GM21723 (cell line): ENCODE measurements at regions not wholly inside any gene's neighbourhood (a gene's known extent, or its start where the extent isn't known, plus 50 kb on each side); places are given as distances from the start of the nearest gene placed in this dataset.

Experiments
- ATAC-seq: cut with Tn5 transposase; IDR thresholded peaks from one replicate; pipeline ENCODE4 v1.9.1; 2021; ENCODE audit warnings: mild to moderate bottlenecking, moderate library complexity; ENCODE audit not compliant: unreplicated experiment

- ATAC-seq: no peak
These were observed 191.9 kb upstream of the PREP start for GRCh38 chr6:105594821-105595220.

- ATAC-seq: no peak
These were observed 191.2 kb upstream of the PREP start for GRCh38 chr6:105593805-105594671.

- ATAC-seq: no peak
These were observed 190.3 kb upstream of the PREP start for GRCh38 chr6:105593056-105593690.

GRCh38 chr6:105592329-105592728 lies 189.4 kb upstream of the PREP start:
- no peak for ATAC-seq

GRCh38 chr6:105591053-105591452 lies 188.2 kb upstream of the PREP start:
- peak; percentile 96 for ATAC-seq

- no peak for ATAC-seq
These were observed 185.3 kb upstream of the PREP start for GRCh38 chr6:105588123-105588710.

GRCh38 chr6:105587349-105588122 lies 184.7 kb upstream of the PREP start:
- ATAC-seq: no peak

- no peak for ATAC-seq
These were observed 175.4 kb upstream of the PREP start for GRCh38 chr6:105578179-105578707.

- no peak for ATAC-seq
These were observed 170.7 kb upstream of the PREP start for GRCh38 chr6:105573556-105573955.

- no peak for ATAC-seq
These were observed 170.3 kb upstream of the PREP start for GRCh38 chr6:105573138-105573537.

- no peak for ATAC-seq
These were observed 167.5 kb upstream of the PREP start for GRCh38 chr6:105570416-105570815.

- ATAC-seq: no peak
These were observed 166.8 kb upstream of the PREP start for GRCh38 chr6:105569706-105570105.

GRCh38 chr6:105568751-105569150 lies 165.9 kb upstream of the PREP start:
- ATAC-seq: no peak

- ATAC-seq: no peak
These were observed 165.3 kb upstream of the PREP start for GRCh38 chr6:105568142-105568541.

- ATAC-seq: no peak
These were observed 164.3 kb upstream of the PREP start for GRCh38 chr6:105567140-105567539.

GRCh38 chr6:105566503-105566902 lies 163.6 kb upstream of the PREP start:
- ATAC-seq: no peak

GRCh38 chr6:105564121-105564902 lies 161.4 kb upstream of the PREP start:
- ATAC-seq: no peak

GRCh38 chr6:105562027-105562426 lies 159.1 kb upstream of the PREP start:
- ATAC-seq: no peak

GRCh38 chr6:105561486-105561885 lies 158.6 kb upstream of the PREP start:
- ATAC-seq: no peak

- peak; percentile 95 for ATAC-seq
These were observed 157.8 kb upstream of the PREP start for GRCh38 chr6:105560611-105561066.
